ENCODE measurements at regions not wholly inside any gene's neighbourhood (a gene's known extent, or its start where the extent isn't known, plus 50 kb on each side); places are given as distances from the start of the nearest gene placed in this dataset.

GRCh38 chr14:38883127-38883526 lies 219.9 kb downstream of the SEC23A start:
- Mint-ChIP-seq H3K27ac (no peak overlapping the region), H3K4me1 (no peaks in the 10 kb centered on the region), H3K27me3 (peaks cover 10% of the 10 kb centered on the region), H3K9me3 (no peaks in the 10 kb centered on the region), H3K36me3 (ENCODE audit: low read depth) (no peaks in the 10 kb centered on the region), H3K4me3 (no peak overlapping the region)
- intact Hi-C loops (cut with micrococcal nuclease), result no loop called here
- ATAC-seq (ENCODE audit: low read depth) (no peak), DNase-seq (no peak)
- no peak for TF ChIP-seq CTCF (IDR thresholded peaks at IDR 0.05)
- CTCF ChIA-PET, result no interaction called here
- POLR2A ChIA-PET, result no interaction called here

GRCh38 chr14:38882533-38882932 lies 220.5 kb downstream of the SEC23A start:
- H3K36me3 Mint-ChIP-seq (ENCODE audit: low read depth), result no peaks in the 10 kb centered on the region
- H3K9me3 Mint-ChIP-seq, result no peaks in the 10 kb centered on the region
- ChIA-PET POLR2A (no interaction called here), CTCF (no interaction called here)
- DNase-seq, result no peak
- H3K27me3 Mint-ChIP-seq, result peaks cover 10% of the 10 kb centered on the region
- no peak overlapping the region for H3K27ac Mint-ChIP-seq
- no peak for TF ChIP-seq CTCF (IDR thresholded peaks at IDR 0.05)
- H3K4me3 Mint-ChIP-seq, result no peak overlapping the region
- intact Hi-C loops (cut with micrococcal nuclease), result no loop called here
- ATAC-seq (ENCODE audit: low read depth), result no peak
- no peaks in the 10 kb centered on the region for H3K4me1 Mint-ChIP-seq

- H3K27ac Mint-ChIP-seq, result no peak overlapping the region
- H3K36me3 Mint-ChIP-seq (ENCODE audit: low read depth), result no peaks in the 10 kb centered on the region
- no peaks in the 10 kb centered on the region for H3K9me3 Mint-ChIP-seq
- no peaks in the 10 kb centered on the region for H3K4me1 Mint-ChIP-seq
- intact Hi-C loops (cut with micrococcal nuclease), result no loop called here
- ChIA-PET CTCF (interaction anchor here (1.3 kb wide), 1 partner anchor 14 kb away, joined by 3 read pairs; no protein-coding TSS in a partner anchor), POLR2A (no interaction called here)
- DNase-seq (no peak), ATAC-seq (ENCODE audit: low read depth) (no peak)
- H3K27me3 Mint-ChIP-seq, result peaks cover 10% of the 10 kb centered on the region
- no peak overlapping the region for H3K4me3 Mint-ChIP-seq
- no peak for TF ChIP-seq CTCF (IDR thresholded peaks at IDR 0.05)
Observed at GRCh38 chr14:38880643-38881524, 222.2 kb downstream of the SEC23A start.

GRCh38 chr14:38877744-38878388 lies 225.2 kb downstream of the SEC23A start:
- POLR2A ChIA-PET, result no interaction called here
- ATAC-seq (ENCODE audit: low read depth) (no peak), DNase-seq (no peak)
- CTCF ChIA-PET, result no interaction called here
- Mint-ChIP-seq H3K27me3 (peaks cover 5% of the 10 kb centered on the region), H3K4me1 (no peaks in the 10 kb centered on the region), H3K27ac (no peak overlapping the region), H3K9me3 (no peaks in the 10 kb centered on the region), H3K4me3 (no peak overlapping the region), H3K36me3 (ENCODE audit: low read depth) (no peaks in the 10 kb centered on the region)
- no peak for TF ChIP-seq CTCF (IDR thresholded peaks at IDR 0.05)
- intact Hi-C loops (cut with micrococcal nuclease), result no loop called here

- intact Hi-C loops (cut with micrococcal nuclease), result no loop called here
- TF ChIP-seq CTCF (IDR thresholded peaks at IDR 0.05), result no peak
- no peaks in the 10 kb centered on the region for H3K27me3 Mint-ChIP-seq
- H3K4me1 Mint-ChIP-seq, result no peaks in the 10 kb centered on the region
- POLR2A ChIA-PET, result no interaction called here
- no peak overlapping the region for H3K4me3 Mint-ChIP-seq
- H3K36me3 Mint-ChIP-seq (ENCODE audit: low read depth), result no peaks in the 10 kb centered on the region
- CTCF ChIA-PET, result no interaction called here
- no peaks in the 10 kb centered on the region for H3K9me3 Mint-ChIP-seq
- DNase-seq (no peak), ATAC-seq (ENCODE audit: low read depth) (no peak)
- H3K27ac Mint-ChIP-seq, result no peak overlapping the region
Observed at GRCh38 chr14:38874721-38875120, 228.3 kb downstream of the SEC23A start.

Data from activated B cell treated with CpG ODN at 0.5 μM for 24 hours (primary cell).